ENCODE measurements at regions not wholly inside any gene's neighbourhood (a gene's known extent, or its start where the extent isn't known, plus 50 kb on each side); places are given as distances from the start of the nearest gene placed in this dataset.

DNA sequence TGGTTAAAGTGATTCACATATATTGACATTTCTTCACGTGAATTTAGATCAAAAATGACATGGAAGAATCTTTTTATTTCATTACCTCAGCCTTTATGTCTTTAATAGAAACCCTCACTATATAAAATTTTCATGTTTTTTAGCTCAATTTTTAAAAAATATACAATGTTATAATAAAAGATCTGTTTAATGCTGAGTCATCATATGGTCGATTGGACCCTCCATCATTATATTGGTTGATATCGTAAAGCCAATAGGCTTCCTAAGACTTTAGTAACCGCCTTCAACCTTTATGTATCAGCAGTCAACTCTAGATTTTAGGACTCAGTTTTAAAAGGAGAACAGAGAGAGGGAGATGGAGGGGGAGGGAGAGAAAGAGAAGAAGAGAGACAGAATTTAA lies 162.3 kb upstream of the FERD3L start:
- H3K9me3 ChIP-seq (ENCODE audit: insufficient read depth, low read depth, low read length) = no peaks in the 10 kb centered on the region
- TF ChIP-seq, protein P1, sequence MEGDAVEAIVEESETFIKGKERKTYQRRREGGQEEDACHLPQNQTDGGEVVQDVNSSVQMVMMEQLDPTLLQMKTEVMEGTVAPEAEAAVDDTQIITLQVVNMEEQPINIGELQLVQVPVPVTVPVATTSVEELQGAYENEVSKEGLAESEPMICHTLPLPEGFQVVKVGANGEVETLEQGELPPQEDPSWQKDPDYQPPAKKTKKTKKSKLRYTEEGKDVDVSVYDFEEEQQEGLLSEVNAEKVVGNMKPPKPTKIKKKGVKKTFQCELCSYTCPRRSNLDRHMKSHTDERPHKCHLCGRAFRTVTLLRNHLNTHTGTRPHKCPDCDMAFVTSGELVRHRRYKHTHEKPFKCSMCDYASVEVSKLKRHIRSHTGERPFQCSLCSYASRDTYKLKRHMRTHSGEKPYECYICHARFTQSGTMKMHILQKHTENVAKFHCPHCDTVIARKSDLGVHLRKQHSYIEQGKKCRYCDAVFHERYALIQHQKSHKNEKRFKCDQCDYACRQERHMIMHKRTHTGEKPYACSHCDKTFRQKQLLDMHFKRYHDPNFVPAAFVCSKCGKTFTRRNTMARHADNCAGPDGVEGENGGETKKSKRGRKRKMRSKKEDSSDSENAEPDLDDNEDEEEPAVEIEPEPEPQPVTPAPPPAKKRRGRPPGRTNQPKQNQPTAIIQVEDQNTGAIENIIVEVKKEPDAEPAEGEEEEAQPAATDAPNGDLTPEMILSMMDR (IDR thresholded peaks at IDR 0.05; ENCODE audit: insufficient read depth, low read depth, low read length) = no peak
- no peak for TF ChIP-seq EZH2 (IDR thresholded peaks at IDR 0.05; ENCODE audit: insufficient read depth, low read length)
- no peaks in the 10 kb centered on the region for H3K79me2 ChIP-seq (ENCODE audit: insufficient read depth, low read length)
- no peaks in the 10 kb centered on the region for H3K27me3 Mint-ChIP-seq (ENCODE audit: low read depth, unreplicated experiment)
- H3K9ac ChIP-seq (ENCODE audit: low read length) = no peak overlapping the region
- no peaks in the 10 kb centered on the region for H3K9me3 Mint-ChIP-seq (ENCODE audit: unreplicated experiment)
- no peaks in the 10 kb centered on the region for H3K27me3 ChIP-seq (ENCODE audit: insufficient read depth, low read length)
- no peak overlapping the region for H3K4me3 ChIP-seq (ENCODE audit: insufficient read depth, low read depth, low read length)
- H3K36me3 ChIP-seq (ENCODE audit: insufficient read depth, low read length) = no peaks in the 10 kb centered on the region
- H3K4me3 Mint-ChIP-seq (ENCODE audit: unreplicated experiment) = no peak overlapping the region
- no peak for DNase-seq (ENCODE audit: low read depth)
- no peaks in the 10 kb centered on the region for H3K36me3 Mint-ChIP-seq (ENCODE audit: low read depth, unreplicated experiment)
- H4K20me1 ChIP-seq (ENCODE audit: insufficient read depth, low read length) = no peaks in the 10 kb centered on the region
- H3K4me1 Mint-ChIP-seq (ENCODE audit: low read depth, unreplicated experiment) = no peaks in the 10 kb centered on the region
- no peaks in the 10 kb centered on the region for H3K4me1 ChIP-seq (ENCODE audit: insufficient read depth, low read length)
- H3K4me2 ChIP-seq (ENCODE audit: low read length) = no peak overlapping the region
- H3K27ac ChIP-seq (ENCODE audit: low read depth, low read length) = no peak overlapping the region
- H2AFZ ChIP-seq (ENCODE audit: low read depth, low read length) = no peak overlapping the region
- H3K27ac Mint-ChIP-seq (ENCODE audit: unreplicated experiment) = no peak overlapping the region
- FAIRE-seq = no peak

DNA sequence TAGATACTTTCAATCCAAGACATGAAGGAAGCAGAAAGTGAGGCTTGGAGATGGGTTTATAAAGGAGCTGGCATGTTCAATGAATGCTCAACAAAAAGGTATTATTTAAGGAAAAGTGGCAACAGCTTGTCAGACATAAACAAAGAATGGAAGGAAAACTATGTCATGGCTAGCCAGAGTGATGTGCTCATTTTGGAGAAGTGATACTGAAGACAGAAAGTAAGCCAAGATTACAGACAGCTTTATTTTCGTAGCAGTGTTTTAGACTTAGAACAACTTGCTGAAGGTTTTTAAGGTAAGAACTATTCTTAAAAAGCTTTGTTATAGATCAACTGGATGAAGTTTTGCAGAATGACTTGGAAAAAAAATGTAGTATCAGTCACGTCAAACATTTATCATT lies 160.5 kb upstream of the FERD3L start:
- no peak for FAIRE-seq
- Histone ChIP-seq H3K9me3 (ENCODE audit: insufficient read depth, low read depth, low read length) (no peaks in the 10 kb centered on the region), H3K4me2 (ENCODE audit: low read length) (no peak overlapping the region), H2AFZ (ENCODE audit: low read depth, low read length) (no peak overlapping the region), H3K9ac (ENCODE audit: low read length) (no peak overlapping the region), H3K79me2 (ENCODE audit: insufficient read depth, low read length) (no peaks in the 10 kb centered on the region), H3K27ac (ENCODE audit: low read depth, low read length) (no peak overlapping the region), H3K36me3 (ENCODE audit: insufficient read depth, low read length) (no peaks in the 10 kb centered on the region), H3K4me1 (ENCODE audit: insufficient read depth, low read length) (no peaks in the 10 kb centered on the region), H3K4me3 (ENCODE audit: insufficient read depth, low read depth, low read length) (no peak overlapping the region), H3K27me3 (ENCODE audit: insufficient read depth, low read length) (no peaks in the 10 kb centered on the region), H4K20me1 (ENCODE audit: insufficient read depth, low read length) (no peaks in the 10 kb centered on the region)
- TF ChIP-seq EZH2 (IDR thresholded peaks at IDR 0.05; ENCODE audit: insufficient read depth, low read length) = no peak
- Mint-ChIP-seq H3K9me3 (ENCODE audit: unreplicated experiment) (no peaks in the 10 kb centered on the region), H3K27ac (ENCODE audit: unreplicated experiment) (no peak overlapping the region), H3K4me3 (ENCODE audit: unreplicated experiment) (no peak overlapping the region), H3K4me1 (ENCODE audit: low read depth, unreplicated experiment) (no peaks in the 10 kb centered on the region), H3K36me3 (ENCODE audit: low read depth, unreplicated experiment) (no peaks in the 10 kb centered on the region), H3K27me3 (ENCODE audit: low read depth, unreplicated experiment) (no peaks in the 10 kb centered on the region)
- DNase-seq (ENCODE audit: low read depth) = no peak

DNA sequence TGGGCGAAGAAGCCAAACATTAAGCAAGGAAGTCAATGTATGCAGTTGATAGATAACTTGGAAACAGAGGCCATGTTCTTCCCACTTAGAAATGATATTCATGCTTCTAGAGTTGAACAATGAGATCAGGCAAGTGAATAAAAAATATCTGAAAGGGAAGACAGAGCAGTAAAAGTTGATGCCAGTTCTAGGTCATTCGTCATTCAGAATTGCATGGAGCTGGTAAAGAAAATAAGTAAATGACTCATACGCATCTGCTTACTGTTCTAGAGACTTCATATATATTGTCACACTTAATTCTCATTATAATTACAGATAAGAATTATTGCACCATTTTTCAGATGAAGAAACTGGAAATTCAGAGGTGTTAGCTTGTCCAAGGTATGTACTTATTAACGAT lies 158.9 kb upstream of the FERD3L start:
- TF ChIP-seq EZH2 (IDR thresholded peaks at IDR 0.05; ENCODE audit: insufficient read depth, low read length) = no peak
- TF ChIP-seq, protein P1 (IDR thresholded peaks at IDR 0.05; ENCODE audit: insufficient read depth, low read depth, low read length) = no peak
- no peak for DNase-seq (ENCODE audit: low read depth)
- FAIRE-seq = no peak
- Histone ChIP-seq H3K4me2 (ENCODE audit: low read length) (no peak overlapping the region), H3K27ac (ENCODE audit: low read depth, low read length) (no peak overlapping the region), H3K79me2 (ENCODE audit: insufficient read depth, low read length) (no peaks in the 10 kb centered on the region), H3K9me3 (ENCODE audit: insufficient read depth, low read depth, low read length) (no peaks in the 10 kb centered on the region), H3K36me3 (ENCODE audit: insufficient read depth, low read length) (no peaks in the 10 kb centered on the region), H2AFZ (ENCODE audit: low read depth, low read length) (no peak overlapping the region), H3K4me1 (ENCODE audit: insufficient read depth, low read length) (no peaks in the 10 kb centered on the region), H4K20me1 (ENCODE audit: insufficient read depth, low read length) (no peaks in the 10 kb centered on the region), H3K4me3 (ENCODE audit: insufficient read depth, low read depth, low read length) (no peak overlapping the region), H3K9ac (ENCODE audit: low read length) (no peak overlapping the region), H3K27me3 (ENCODE audit: insufficient read depth, low read length) (no peaks in the 10 kb centered on the region)
- Mint-ChIP-seq H3K4me1 (ENCODE audit: low read depth, unreplicated experiment) (no peaks in the 10 kb centered on the region), H3K4me3 (ENCODE audit: unreplicated experiment) (no peak overlapping the region), H3K27ac (ENCODE audit: unreplicated experiment) (no peak overlapping the region), H3K27me3 (ENCODE audit: low read depth, unreplicated experiment) (no peaks in the 10 kb centered on the region), H3K9me3 (ENCODE audit: unreplicated experiment) (no peaks in the 10 kb centered on the region), H3K36me3 (ENCODE audit: low read depth, unreplicated experiment) (no peaks in the 10 kb centered on the region)
